Epithelial cell of proximal tubule (primary cell): ENCODE measurements at regions not wholly inside any gene's neighbourhood (a gene's known extent, or its start where the extent isn't known, plus 50 kb on each side); places are given as distances from the start of the nearest gene placed in this dataset.

Experiments
- DNase-seq: peaks from one replicate; pipeline ENCODE4 v3.0.0-alpha.2; 2011; ENCODE audit warnings: low read depth
- H3K4me3 ChIP-seq: 2 replicates; pipeline ENCODE4 v1.5.1; 2011; ENCODE audit warnings: low read depth, mild to moderate bottlenecking, low read length
- CTCF ChIP-seq: conservative IDR thresholded peaks from 2 replicates; pipeline ENCODE4 v1.5.1; 2012; ENCODE audit warnings: low read depth, mild to moderate bottlenecking, low read length

- no peak overlapping the region for H3K4me3 ChIP-seq
- TF ChIP-seq CTCF: no peak
- DNase-seq: no peak
Measured at GRCh38 chr2:58644451-58644850, 403.3 kb upstream of the FANCL start.

GRCh38 chr2:58641001-58641400 lies 399.9 kb upstream of the FANCL start:
- no peak for TF ChIP-seq CTCF
- no peak for DNase-seq
- H3K4me3 ChIP-seq: no peak overlapping the region

GRCh38 chr2:58640042-58640441 lies 398.9 kb upstream of the FANCL start:
- DNase-seq: no peak
- no peak for TF ChIP-seq CTCF
- H3K4me3 ChIP-seq: no peak overlapping the region

DNA sequence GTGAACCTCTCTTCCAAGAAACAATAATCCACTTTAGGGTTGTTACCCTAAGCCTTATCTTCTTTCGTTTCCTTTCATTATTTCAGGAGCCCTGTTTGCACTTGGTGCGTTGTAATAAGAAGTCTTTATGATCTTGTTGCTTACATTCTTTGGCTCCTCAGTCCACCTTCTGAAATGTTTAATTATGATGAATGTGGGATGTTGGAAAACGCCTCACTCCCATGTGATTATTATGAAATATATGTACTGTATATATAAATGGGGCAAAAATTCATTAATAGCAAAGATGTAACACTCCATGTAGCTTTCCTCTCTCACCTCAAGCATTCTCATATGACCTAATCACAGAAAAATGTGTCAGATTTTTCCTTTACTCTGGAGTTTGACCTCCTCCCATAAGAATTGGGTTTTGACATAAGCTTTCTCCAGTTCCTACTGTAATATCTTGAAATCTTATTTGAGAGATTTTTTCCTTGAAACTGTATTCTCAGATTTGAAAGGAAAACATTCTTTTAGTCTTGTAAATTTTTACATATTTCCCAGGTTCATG lies 397.2 kb upstream of the FANCL start:
- no peak for DNase-seq
- no peak overlapping the region for H3K4me3 ChIP-seq
- TF ChIP-seq CTCF: no peak

DNA sequence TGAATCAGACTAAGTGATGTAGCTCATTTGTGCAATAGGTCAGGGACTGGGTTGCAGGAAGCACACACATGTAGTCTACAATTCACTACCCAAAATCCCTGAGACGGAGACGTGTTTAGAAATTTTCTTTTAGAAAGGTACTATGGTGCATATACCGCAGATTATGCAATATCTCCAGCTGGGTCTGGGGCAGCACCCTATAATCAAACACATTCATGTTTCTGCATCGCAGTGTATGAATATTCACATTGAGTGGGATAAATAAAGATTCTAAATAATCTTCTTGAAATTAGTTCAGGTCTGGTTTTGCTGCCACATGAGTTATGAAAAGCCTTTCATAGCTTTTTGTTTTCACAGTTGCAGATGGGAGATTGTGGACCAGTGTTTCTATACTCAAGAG lies 395.7 kb upstream of the FANCL start:
- H3K4me3 ChIP-seq: no peak overlapping the region
- DNase-seq: no peak
- TF ChIP-seq CTCF: no peak

DNA sequence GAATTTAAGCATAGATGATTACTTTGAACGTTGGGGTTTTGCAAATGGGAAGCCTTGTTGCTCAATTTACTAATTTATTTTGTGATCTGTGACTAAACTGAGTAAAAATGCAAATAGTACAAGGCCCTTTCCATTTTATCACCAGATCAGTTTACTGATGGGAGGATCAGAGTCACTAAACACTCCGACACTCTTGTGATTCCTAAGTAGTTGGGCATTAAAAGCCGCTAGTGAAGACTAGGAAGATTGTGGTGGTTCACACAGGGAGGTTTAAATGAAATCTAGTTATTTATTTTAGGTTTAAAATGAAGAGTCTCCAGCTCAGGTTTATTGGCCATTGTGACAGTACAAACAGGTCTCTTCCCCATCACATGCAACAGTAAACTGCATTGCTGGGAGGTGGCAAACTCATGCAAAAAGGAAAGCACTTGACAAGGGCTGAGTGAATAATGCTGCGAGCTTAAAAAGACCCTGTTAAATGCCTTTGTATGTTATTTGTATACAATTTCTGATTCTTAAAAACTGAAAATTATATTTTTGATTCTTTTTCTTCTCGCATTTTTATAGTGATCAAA lies 394.8 kb upstream of the FANCL start:
- no peak for DNase-seq
- H3K4me3 ChIP-seq: no peak overlapping the region
- no peak for TF ChIP-seq CTCF

DNA sequence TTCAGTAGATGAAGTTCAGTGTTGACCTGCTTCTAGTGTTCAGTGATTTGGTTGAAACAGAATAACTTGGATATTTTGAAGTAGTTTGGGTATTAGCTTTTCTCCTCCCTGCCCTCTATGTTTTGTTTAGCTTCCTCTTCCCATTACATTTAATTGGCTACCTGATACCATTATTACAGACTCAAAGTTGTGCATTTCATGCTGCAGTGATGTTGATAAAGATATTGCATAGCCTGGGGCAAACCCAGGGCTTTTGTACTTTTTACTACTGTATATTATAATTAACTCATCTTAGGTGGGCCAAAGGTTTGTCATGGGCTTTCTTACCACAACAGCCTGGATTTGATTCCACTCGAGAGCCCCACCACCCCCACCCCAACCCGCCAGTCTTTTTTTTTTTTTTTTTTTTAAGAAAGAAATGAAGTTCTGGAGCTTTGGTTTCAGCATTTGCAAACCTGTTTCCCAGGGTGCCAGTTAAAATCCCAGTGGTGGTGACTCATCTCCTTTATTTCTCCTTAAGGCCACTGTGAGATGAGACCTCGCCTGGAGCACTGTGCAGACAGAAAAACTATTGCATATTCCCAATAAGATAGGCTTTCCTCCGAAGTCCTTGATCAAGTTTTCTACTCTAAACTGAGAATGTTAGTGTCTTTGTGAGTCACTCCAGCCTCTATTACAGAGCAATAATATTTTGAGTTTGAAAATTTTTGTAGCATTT lies 393.7 kb upstream of the FANCL start:
- no peak overlapping the region for H3K4me3 ChIP-seq
- no peak for TF ChIP-seq CTCF
- no peak for DNase-seq
